Hepatocyte (in vitro differentiated cells): ENCODE measurements at regions not wholly inside any gene's neighbourhood (a gene's known extent, or its start where the extent isn't known, plus 50 kb on each side); places are given as distances from the start of the nearest gene placed in this dataset.

ENCODE experiments used
- EZH2 ChIP-seq: fragments of 200-600 bp; sonication (generic); IDR thresholded peaks from 2 replicates; pipeline ENCODE4 v1.6.1; 2016; ENCODE audit warnings: antibody characterized with exemption, mild to moderate bottlenecking, borderline replicate concordance
- TF ChIP-seq, protein P1 (sequence below): fragments of 200-600 bp; sonication (generic); IDR thresholded peaks from 2 replicates; pipeline ENCODE4 v1.5.1; 2016; ENCODE audit warnings: antibody characterized with exemption, mild to moderate bottlenecking; ENCODE audit not compliant: poor library complexity

DNA sequence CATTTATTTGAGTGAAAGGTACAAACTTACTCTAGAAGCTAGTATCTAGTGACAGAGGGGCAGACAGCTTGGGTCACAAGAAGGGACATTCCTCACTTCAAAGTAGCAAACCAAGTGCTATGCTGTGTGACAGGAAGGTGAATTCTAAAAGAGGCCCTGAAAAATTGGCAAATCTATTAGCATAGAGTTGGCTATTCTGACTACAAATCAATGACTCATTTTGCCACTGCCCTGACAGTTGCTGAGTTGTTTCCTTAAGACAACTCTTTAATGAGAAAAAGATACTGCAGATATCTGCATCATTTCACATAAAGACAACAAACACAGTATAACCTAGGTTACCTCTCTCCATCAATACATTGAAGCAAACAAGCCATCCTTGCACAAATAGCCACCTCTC lies 524.0 kb upstream of the LRRC4C start:
- TF ChIP-seq, protein P1, sequence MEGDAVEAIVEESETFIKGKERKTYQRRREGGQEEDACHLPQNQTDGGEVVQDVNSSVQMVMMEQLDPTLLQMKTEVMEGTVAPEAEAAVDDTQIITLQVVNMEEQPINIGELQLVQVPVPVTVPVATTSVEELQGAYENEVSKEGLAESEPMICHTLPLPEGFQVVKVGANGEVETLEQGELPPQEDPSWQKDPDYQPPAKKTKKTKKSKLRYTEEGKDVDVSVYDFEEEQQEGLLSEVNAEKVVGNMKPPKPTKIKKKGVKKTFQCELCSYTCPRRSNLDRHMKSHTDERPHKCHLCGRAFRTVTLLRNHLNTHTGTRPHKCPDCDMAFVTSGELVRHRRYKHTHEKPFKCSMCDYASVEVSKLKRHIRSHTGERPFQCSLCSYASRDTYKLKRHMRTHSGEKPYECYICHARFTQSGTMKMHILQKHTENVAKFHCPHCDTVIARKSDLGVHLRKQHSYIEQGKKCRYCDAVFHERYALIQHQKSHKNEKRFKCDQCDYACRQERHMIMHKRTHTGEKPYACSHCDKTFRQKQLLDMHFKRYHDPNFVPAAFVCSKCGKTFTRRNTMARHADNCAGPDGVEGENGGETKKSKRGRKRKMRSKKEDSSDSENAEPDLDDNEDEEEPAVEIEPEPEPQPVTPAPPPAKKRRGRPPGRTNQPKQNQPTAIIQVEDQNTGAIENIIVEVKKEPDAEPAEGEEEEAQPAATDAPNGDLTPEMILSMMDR: no peak
- TF ChIP-seq EZH2: no peak
